GM12878 (cell line): ENCODE measurements at regions not wholly inside any gene's neighbourhood (a gene's known extent, or its start where the extent isn't known, plus 50 kb on each side); places are given as distances from the start of the nearest gene placed in this dataset.

ENCODE experiments used
- ATAC-seq: fragments of 200-7000 bp; cut with Tn5 transposase; 3 replicates; pipeline ENCODE4 v1.9.1; 2020; ENCODE audit warnings: mild to moderate bottlenecking, moderate library complexity
- BruUV-seq: library from RNA; stranded (reverse); fragments of 400-500 nt; replicated peaks from 2 replicates; lab custom pipeline; 2021; lab: Mats Ljungman, UMichigan
- CTCF ChIA-PET: fragments of 300-600 bp; sonication (Branson Sonifier 250); formaldehyde crosslinking; extraction: SDS; loops from one replicate; lab custom pipeline; 2021; ENCODE audit warnings: inconsistent platforms; lab: Yijun Ruan, JAX
- POLR2A ChIA-PET: fragments of 350-600 bp; formaldehyde crosslinking; extraction: SDS; loops from one replicate; lab custom pipeline; 2021; ENCODE audit warnings: inconsistent platforms; lab: Charles Lee
- RAD21 ChIA-PET: fragments of 300-600 bp; sonication (Branson Sonifier 250); formaldehyde crosslinking; loops from one replicate; lab custom pipeline; 2023; ENCODE audit warnings: antibody characterized with exemption; ENCODE audit not compliant: unreplicated experiment; lab: Charles Lee
- SMC1A ChIA-PET: fragments of 300-600 bp; sonication (Branson Sonifier 250); formaldehyde crosslinking; loops from one replicate; lab custom pipeline; 2023; ENCODE audit not compliant: unreplicated experiment, uncharacterized antibody; lab: Charles Lee
- DNase-seq: peaks from one replicate; pipeline ENCODE4 v3.0.0-alpha.2; 2011; ENCODE audit warnings: low read depth, low spot score
- FAIRE-seq: peaks from 3 replicates; lab custom pipeline; 2011; peaks lifted over from hg19 to GRCh38; lab: Jason Lieb, UNC
- H2AFZ ChIP-seq: 2 replicates; pipeline ENCODE4 v1.6.0; 2011; ENCODE audit warnings: low read depth, low read length, control low read depth; ENCODE audit not compliant: control insufficient read depth
- H3K27ac ChIP-seq: 2 replicates; pipeline ENCODE4 v1.5.1; 2011; ENCODE audit warnings: control low read depth; ENCODE audit not compliant: control insufficient read depth, insufficient read depth
- H3K27me3 ChIP-seq, 2 experiments: replicated peaks in 1 of 2; 2 replicates each; pipeline versions ENCODE4 v1.6.0 to v1.6.1; 2011; ENCODE audit warnings: low read length in 1 of 2; ENCODE audit not compliant: control insufficient read depth in 2 of 2, insufficient read depth in 2 of 2
- H3K36me3 ChIP-seq, 2 experiments: 2 replicates each; pipeline ENCODE4 v1.5.1; 2011; ENCODE audit warnings: low read length in 1 of 2; ENCODE audit not compliant: control insufficient read depth in 2 of 2, insufficient read depth in 2 of 2
- H3K4me1 ChIP-seq: 2 replicates; pipeline ENCODE4 v1.6.1; 2011; ENCODE audit warnings: mild to moderate bottlenecking, low read length, moderate library complexity, mixed read lengths; ENCODE audit not compliant: control insufficient read depth, insufficient read depth
- H3K4me2 ChIP-seq: 2 replicates; pipeline ENCODE4 v1.6.0; 2011; ENCODE audit warnings: control low read depth; ENCODE audit not compliant: control insufficient read depth, insufficient read depth
- H3K4me3 ChIP-seq: fragments of 200-600 bp; sonication (generic); 2 replicates; pipeline ENCODE4 v1.5.1; 2016
- H3K79me2 ChIP-seq: 2 replicates; pipeline ENCODE4 v1.6.0; 2011; ENCODE audit warnings: low read length; ENCODE audit not compliant: control insufficient read depth, insufficient read depth
- H3K9ac ChIP-seq: 2 replicates; pipeline ENCODE4 v1.8.0; 2011; ENCODE audit warnings: low read length, control low read depth, mixed read lengths; ENCODE audit not compliant: control insufficient read depth, insufficient read depth
- H3K9me3 ChIP-seq: replicated peaks from 3 replicates; pipeline ENCODE4 v1.5.1; 2011; ENCODE audit warnings: mild to moderate bottlenecking, low read length; ENCODE audit not compliant: control insufficient read depth, insufficient read depth
- H4K20me1 ChIP-seq: 2 replicates; pipeline ENCODE4 v1.6.0; 2011; ENCODE audit not compliant: control insufficient read depth, insufficient read depth
- BHLHE40 ChIP-seq, 2 experiments: fragments of 450-650 bp in 1 of 2; IDR thresholded peaks; 2 replicates each; pipeline ENCODE4 v1.6.1; 2011 to 2017; ENCODE audit warnings: low read depth in 2 of 2, borderline replicate concordance in 1 of 2, improper control_type of control experiment in 1 of 2, low read length in 1 of 2, mild to moderate bottlenecking in 1 of 2
- FOXK2 ChIP-seq: fragments of 450-650 bp; IDR thresholded peaks from 2 replicates; pipeline ENCODE4 v1.6.1; 2017; ENCODE audit warnings: mild to moderate bottlenecking, moderate library complexity
- HDGF ChIP-seq: fragments of 450-650 bp; IDR thresholded peaks from 2 replicates; pipeline ENCODE4 v1.6.1; 2016; ENCODE audit warnings: antibody characterized with exemption
- JUNB ChIP-seq: IDR thresholded peaks from 2 replicates; pipeline ENCODE4 v1.6.1; 2016; ENCODE audit warnings: antibody characterized with exemption, mild to moderate bottlenecking
- MEF2A ChIP-seq: IDR thresholded peaks from 2 replicates; pipeline ENCODE4 v1.6.1; 2011; ENCODE audit warnings: low read depth, mild to moderate bottlenecking, low read length, moderate library complexity; ENCODE audit not compliant: insufficient read depth
- MEF2B ChIP-seq: fragments of 450-650 bp; IDR thresholded peaks from 2 replicates; pipeline ENCODE4 v1.6.1; 2018; ENCODE audit warnings: mild to moderate bottlenecking, moderate library complexity; ENCODE audit not compliant: partially characterized antibody, poor library complexity, severe bottlenecking
- MYB ChIP-seq: fragments of 150-350 bp; IDR thresholded peaks from 2 replicates; pipeline ENCODE4 v1.6.1; 2014; ENCODE audit warnings: mild to moderate bottlenecking, low read depth, low read length, borderline replicate concordance
- NR2C2 ChIP-seq: IDR thresholded peaks from 2 replicates; pipeline ENCODE4 v1.6.1; 2011; ENCODE audit warnings: borderline replicate concordance, low read depth; ENCODE audit not compliant: control insufficient read depth, insufficient read length
- POU2F2 ChIP-seq: IDR thresholded peaks from 3 replicates; pipeline ENCODE4 v1.6.1; 2011; ENCODE audit warnings: low read depth, mild to moderate bottlenecking, low read length, borderline replicate concordance
- PRDM15 ChIP-seq: fragments of 450-650 bp; formaldehyde crosslinking; IDR thresholded peaks from 2 replicates; pipeline ENCODE4 v1.4.0; 2020; ENCODE audit warnings: mild to moderate bottlenecking, moderate library complexity
- RB1 ChIP-seq: fragments of 450-650 bp; formaldehyde crosslinking; IDR thresholded peaks from 2 replicates; pipeline ENCODE4 v1.6.1; 2017; ENCODE audit warnings: mild to moderate bottlenecking, borderline replicate concordance
- RELB ChIP-seq: fragments of 450-650 bp; IDR thresholded peaks from 2 replicates; pipeline ENCODE4 v1.6.1; 2017; ENCODE audit warnings: low read depth, mild to moderate bottlenecking, moderate library complexity
- SIX5 ChIP-seq: IDR thresholded peaks from 2 replicates; pipeline ENCODE4 v1.6.1; 2011; ENCODE audit warnings: mild to moderate bottlenecking, low read depth, low read length, moderate library complexity; ENCODE audit not compliant: severe bottlenecking
- TAF1 ChIP-seq: IDR thresholded peaks from 2 replicates; pipeline ENCODE4 v1.6.1; 2011; ENCODE audit warnings: mild to moderate bottlenecking, low read depth, low read length, borderline replicate concordance
- ZNF217 ChIP-seq: fragments of 450-650 bp; IDR thresholded peaks from 2 replicates; pipeline ENCODE4 v1.6.1; 2017; ENCODE audit warnings: antibody characterized with exemption, mild to moderate bottlenecking
- in situ Hi-C: fragments of 300-500 bp; cut with MboI; formaldehyde crosslinking; loops from 9 replicates; pipeline ENCODE4 v1.14.3; 2018; ENCODE audit warnings: mixed read lengths
- intact Hi-C: fragments of 100-400 bp; cut with micrococcal nuclease; formaldehyde crosslinking; loops from one replicate; pipeline ENCODE4 v1.14.2; 2022; ENCODE audit not compliant: unreplicated experiment
- TF ChIP-seq, protein P1 (sequence below): fragments of 450-650 bp; IDR thresholded peaks from 2 replicates; pipeline ENCODE4 v1.6.1; 2016; ENCODE audit warnings: mild to moderate bottlenecking
- TF ChIP-seq, protein P2 (sequence below): IDR thresholded peaks from 2 replicates; pipeline ENCODE4 v1.6.1; 2012; ENCODE audit warnings: low read depth, low read length, improper control_type of control experiment

- no peak for DNase-seq
- peak overlapping the region; percentile 31; the same call in 1 of the 2 replicates for H3K4me3 ChIP-seq
- POLR2A ChIA-PET: interaction anchor here (0.5 to 0.8 kb wide), 2 partner anchors 21 to 313 kb away, joined by 3 read pairs; no protein-coding TSS in a partner anchor
- CTCF ChIA-PET: interaction anchor here (0.7 kb wide), 1 partner anchor 12 kb away, joined by 3 read pairs; no protein-coding TSS in a partner anchor
- no peaks in the 10 kb centered on the region for H4K20me1 ChIP-seq
- in situ Hi-C loops: no loop called here
- no peaks in the 10 kb centered on the region for H3K36me3 ChIP-seq
- no peaks in the 10 kb centered on the region for H3K79me2 ChIP-seq
- H3K9me3 ChIP-seq: peaks cover 4% of the 10 kb centered on the region; the same call in 2 of the 3 replicates
- no peak overlapping the region for H3K9ac ChIP-seq
- peaks cover 37% of the 10 kb centered on the region for H3K4me1 ChIP-seq
- FAIRE-seq: no peak
- BruUV-seq: no TSS peak
- no peaks in the 10 kb centered on the region for H3K27me3 ChIP-seq
- RAD21 ChIA-PET: interaction anchor here (1.0 to 1.3 kb wide), 3 partner anchors 18 to 694 kb away, joined by 3 to 6 read pairs (median 4); no protein-coding TSS in a partner anchor
- no peak overlapping the region for H3K27ac ChIP-seq
- ATAC-seq: peak; percentile 40
- H3K4me2 ChIP-seq: peak overlapping the region; percentile 18; the same call in 1 of the 2 replicates
- SMC1A ChIA-PET: interaction anchor here (1.0 to 4.3 kb wide), 5 partner anchors 9 to 33 kb away, joined by 4 to 34 read pairs (median 6); no protein-coding TSS in a partner anchor
- H2AFZ ChIP-seq: no peak overlapping the region
- intact Hi-C loops: loop anchor here (10.0 kb wide), 2 partner anchors 390 to 590 kb away; no protein-coding TSS in a partner anchor
- no peak for TF ChIP-seq ZNF217
- no peak for TF ChIP-seq BHLHE40 (IDR thresholded peaks at IDR 0.05; ENCODE audit: borderline replicate concordance in 1 of 2, low read depth in 2 of 2, low read length in 1 of 2)
- TF ChIP-seq MYB: no peak
- TF ChIP-seq, protein P1, sequence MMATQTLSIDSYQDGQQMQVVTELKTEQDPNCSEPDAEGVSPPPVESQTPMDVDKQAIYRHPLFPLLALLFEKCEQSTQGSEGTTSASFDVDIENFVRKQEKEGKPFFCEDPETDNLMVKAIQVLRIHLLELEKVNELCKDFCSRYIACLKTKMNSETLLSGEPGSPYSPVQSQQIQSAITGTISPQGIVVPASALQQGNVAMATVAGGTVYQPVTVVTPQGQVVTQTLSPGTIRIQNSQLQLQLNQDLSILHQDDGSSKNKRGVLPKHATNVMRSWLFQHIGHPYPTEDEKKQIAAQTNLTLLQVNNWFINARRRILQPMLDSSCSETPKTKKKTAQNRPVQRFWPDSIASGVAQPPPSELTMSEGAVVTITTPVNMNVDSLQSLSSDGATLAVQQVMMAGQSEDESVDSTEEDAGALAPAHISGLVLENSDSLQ: no peak
- no peak for TF ChIP-seq RB1
- TF ChIP-seq FOXK2: no peak
- no peak for TF ChIP-seq TAF1
- TF ChIP-seq, protein P2, sequence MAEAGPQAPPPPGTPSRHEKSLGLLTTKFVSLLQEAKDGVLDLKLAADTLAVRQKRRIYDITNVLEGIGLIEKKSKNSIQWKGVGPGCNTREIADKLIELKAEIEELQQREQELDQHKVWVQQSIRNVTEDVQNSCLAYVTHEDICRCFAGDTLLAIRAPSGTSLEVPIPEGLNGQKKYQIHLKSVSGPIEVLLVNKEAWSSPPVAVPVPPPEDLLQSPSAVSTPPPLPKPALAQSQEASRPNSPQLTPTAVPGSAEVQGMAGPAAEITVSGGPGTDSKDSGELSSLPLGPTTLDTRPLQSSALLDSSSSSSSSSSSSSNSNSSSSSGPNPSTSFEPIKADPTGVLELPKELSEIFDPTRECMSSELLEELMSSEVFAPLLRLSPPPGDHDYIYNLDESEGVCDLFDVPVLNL: no peak
- TF ChIP-seq MEF2B: peak; percentile 26
- no peak for TF ChIP-seq POU2F2
- TF ChIP-seq JUNB: no peak
- peak; percentile 86 for TF ChIP-seq MEF2A
- no peak for TF ChIP-seq NR2C2
- TF ChIP-seq SIX5: no peak
- no peak for TF ChIP-seq HDGF
- TF ChIP-seq PRDM15 (CRISPR knock-in tag): no peak
- TF ChIP-seq RELB: 0 out of 2 replicates have a peak, but pooled peaks have one; percentile 46
Measured at GRCh38 chr5:124054564-124054963, 542.6 kb downstream of the CSNK1G3 start.
